Naive thymus-derived CD4-positive, alpha-beta T cell (primary cell): ENCODE measurements at regions not wholly inside any gene's neighbourhood (a gene's known extent, or its start where the extent isn't known, plus 50 kb on each side); places are given as distances from the start of the nearest gene placed in this dataset.

Experiments used
- ATAC-seq: fragments of 150-1000 bp; cut with Tn5 transposase; 2 replicates; pipeline ENCODE4 v1.10.0; 2021; ENCODE audit warnings: mild to moderate bottlenecking, moderate library complexity
- CTCF ChIA-PET: fragments of 350-600 bp; sonication (Branson Sonifier 250); formaldehyde crosslinking; loops from one replicate; lab custom pipeline; 2021; ENCODE audit warnings: antibody characterized with exemption; lab: Charles Lee
- POLR2A ChIA-PET: fragments of 350-600 bp; sonication (Branson Sonifier 250); formaldehyde crosslinking; loops from one replicate; lab custom pipeline; 2021; ENCODE audit warnings: antibody characterized with exemption, inconsistent platforms; lab: Charles Lee
- DNase-seq, 9 donors: peaks; one replicate each; pipeline versions ENCODE4 v3.0.0 to v3.0.0-alpha.2; 2020 to 2022; ENCODE audit warnings: mixed read lengths in 1 of 9
- H3K27ac ChIP-seq: one replicate; pipeline ENCODE4 v1.7.0; 2013; ENCODE audit warnings: mild to moderate bottlenecking, low read depth, low read length, moderate library complexity
- H3K27me3 ChIP-seq, 2 donors: one replicate each; pipeline ENCODE4 v1.7.0; 2013; ENCODE audit warnings: low read length in 2 of 2, mild to moderate bottlenecking in 2 of 2, moderate library complexity in 2 of 2; ENCODE audit not compliant: control insufficient read depth in 2 of 2, insufficient read depth in 2 of 2
- H3K36me3 ChIP-seq, 3 experiments: 1 replicate in 2 of 3; 2 replicates in 1 of 3; pipeline ENCODE4 v1.7.0; 2013; ENCODE audit warnings: low read length in 3 of 3, mild to moderate bottlenecking in 3 of 3, moderate library complexity in 1 of 3; ENCODE audit not compliant: insufficient read depth in 3 of 3, control insufficient read depth in 2 of 3
- H3K4me1 ChIP-seq, 2 donors: one replicate each; pipeline ENCODE4 v1.7.0; 2013; ENCODE audit warnings: low read length in 2 of 2, mild to moderate bottlenecking in 2 of 2, moderate library complexity in 1 of 2; ENCODE audit not compliant: control insufficient read depth in 2 of 2, insufficient read depth in 2 of 2
- H3K4me3 ChIP-seq: 2 replicates; pipeline ENCODE4 v1.7.0; 2013; ENCODE audit warnings: mild to moderate bottlenecking, low read length
- H3K9me3 ChIP-seq, 3 experiments: 1 replicate in 2 of 3; 2 replicates in 1 of 3; pipeline ENCODE4 v1.7.0; 2013; ENCODE audit warnings: low read length in 3 of 3; ENCODE audit not compliant: control insufficient read depth in 2 of 3
- H3K27ac Mint-ChIP-seq, 9 donors: one replicate each; pipeline ENCODE4 v1.8.0; 2020 to 2022; ENCODE audit warnings: mixed read lengths in 9 of 9, mild to moderate bottlenecking in 8 of 9, moderate library complexity in 5 of 9, inconsistent platforms in 2 of 9
- H3K27me3 Mint-ChIP-seq, 5 donors: one replicate each; pipeline ENCODE4 v1.8.0; 2021 to 2022; ENCODE audit warnings: mixed read lengths in 5 of 5, mild to moderate bottlenecking in 1 of 5
- H3K36me3 Mint-ChIP-seq, 5 donors: one replicate each; pipeline ENCODE4 v1.8.0; 2020 to 2022; ENCODE audit warnings: mixed read lengths in 5 of 5, mild to moderate bottlenecking in 3 of 5, inconsistent platforms in 1 of 5
- H3K4me1 Mint-ChIP-seq, 7 donors: one replicate each; pipeline ENCODE4 v1.8.0; 2020 to 2022; ENCODE audit warnings: mixed read lengths in 7 of 7, mild to moderate bottlenecking in 3 of 7, inconsistent platforms in 1 of 7
- H3K4me3 Mint-ChIP-seq, 10 donors: one replicate each; pipeline ENCODE4 v1.8.0; 2020 to 2022; ENCODE audit warnings: mild to moderate bottlenecking in 10 of 10, mixed read lengths in 10 of 10, moderate library complexity in 6 of 10, inconsistent platforms in 2 of 10
- H3K9me3 Mint-ChIP-seq, 11 donors: one replicate each; pipeline ENCODE4 v1.8.0; 2020 to 2022; ENCODE audit warnings: mixed read lengths in 11 of 11, mild to moderate bottlenecking in 4 of 11, inconsistent platforms in 1 of 11, moderate library complexity in 1 of 11
- intact Hi-C, 2 donors: fragments of 100-400 bp; cut with micrococcal nuclease; formaldehyde crosslinking; loops; one replicate each; pipeline ENCODE4 v1.15.1; 2023

GRCh38 chr1:4500441-4500840, 154.0 kb upstream of the AJAP1 start:
- Mint-ChIP-seq H3K27ac (no peak overlapping the region), H3K4me3 (no peak overlapping the region), H3K9me3 (peaks cover 0 to 3% (median 0%) of the 10 kb centered on the region in 11 donors), H3K4me1 (peaks cover 0 to 3% (median 0%) of the 10 kb centered on the region in 7 donors), H3K27me3 (peaks cover 0 to 30% (median 5%) of the 10 kb centered on the region in 5 donors), H3K36me3 (no peaks in the 10 kb centered on the region)
- Histone ChIP-seq H3K9me3 (no peaks in the 10 kb centered on the region), H3K4me1 (no peaks in the 10 kb centered on the region), H3K27ac (no peak overlapping the region), H3K27me3 (no peaks in the 10 kb centered on the region), H3K4me3 (no peak overlapping the region), H3K36me3 (no peaks in the 10 kb centered on the region)
- no peak for ATAC-seq
- CTCF ChIA-PET = no interaction called here
- POLR2A ChIA-PET = no interaction called here
- intact Hi-C loops = no loop called here
- no peak for DNase-seq

GRCh38 chr1:4506591-4506990, 147.8 kb upstream of the AJAP1 start:
- H3K27me3 Mint-ChIP-seq = peaks cover 2 to 64% (median 13%) of the 10 kb centered on the region in 5 donors
- H3K4me1 Mint-ChIP-seq = peaks cover 0 to 3% (median 0%) of the 10 kb centered on the region in 7 donors
- no peak for DNase-seq
- POLR2A ChIA-PET = no interaction called here
- peaks cover 0 to 2% (median 0%) of the 10 kb centered on the region in 11 donors for H3K9me3 Mint-ChIP-seq
- H3K36me3 Mint-ChIP-seq = no peaks in the 10 kb centered on the region
- Histone ChIP-seq H3K27ac (no peak overlapping the region), H3K4me3 (no peak overlapping the region), H3K4me1 (no peaks in the 10 kb centered on the region), H3K36me3 (no peaks in the 10 kb centered on the region), H3K27me3 (no peaks in the 10 kb centered on the region), H3K9me3 (no peaks in the 10 kb centered on the region)
- no peak for ATAC-seq
- intact Hi-C loops = no loop called here
- CTCF ChIA-PET = no interaction called here
- H3K4me3 Mint-ChIP-seq = no peak overlapping the region
- H3K27ac Mint-ChIP-seq = no peak overlapping the region

- intact Hi-C loops = no loop called here
- no peak overlapping the region for H3K27ac Mint-ChIP-seq
- H3K4me3 ChIP-seq = no peak overlapping the region
- H3K4me3 Mint-ChIP-seq = no peak overlapping the region
- H3K36me3 ChIP-seq = no peaks in the 10 kb centered on the region
- peaks cover 2 to 52% (median 13%) of the 10 kb centered on the region in 5 donors for H3K27me3 Mint-ChIP-seq
- H3K27me3 ChIP-seq = no peaks in the 10 kb centered on the region
- DNase-seq = no peak
- H3K27ac ChIP-seq = no peak overlapping the region
- no peaks in the 10 kb centered on the region for H3K9me3 ChIP-seq
- H3K4me1 ChIP-seq = no peaks in the 10 kb centered on the region
- no peaks in the 10 kb centered on the region for H3K4me1 Mint-ChIP-seq
- H3K36me3 Mint-ChIP-seq = no peaks in the 10 kb centered on the region
- ATAC-seq = no peak
- H3K9me3 Mint-ChIP-seq = peaks cover 0 to 2% (median 0%) of the 10 kb centered on the region in 11 donors
- ChIA-PET POLR2A (no interaction called here), CTCF (no interaction called here)
These were observed 145.2 kb upstream of the AJAP1 start for GRCh38 chr1:4509206-4509605.

GRCh38 chr1:4510276-4510691, 144.1 kb upstream of the AJAP1 start:
- Mint-ChIP-seq H3K36me3 (no peaks in the 10 kb centered on the region), H3K4me1 (no peaks in the 10 kb centered on the region), H3K27me3 (peaks cover 2 to 57% (median 17%) of the 10 kb centered on the region in 5 donors), H3K27ac (no peak overlapping the region), H3K4me3 (no peak overlapping the region), H3K9me3 (peaks cover 0 to 5% (median 0%) of the 10 kb centered on the region in 11 donors)
- Histone ChIP-seq H3K4me1 (no peaks in the 10 kb centered on the region), H3K36me3 (no peaks in the 10 kb centered on the region), H3K4me3 (no peak overlapping the region), H3K27ac (no peak overlapping the region), H3K9me3 (no peaks in the 10 kb centered on the region), H3K27me3 (no peaks in the 10 kb centered on the region)
- CTCF ChIA-PET = no interaction called here
- intact Hi-C loops = no loop called here
- no peak for ATAC-seq
- POLR2A ChIA-PET = no interaction called here
- no peak for DNase-seq

GRCh38 chr1:4511374-4511773, 143.0 kb upstream of the AJAP1 start:
- H3K36me3 Mint-ChIP-seq = no peaks in the 10 kb centered on the region
- H3K27ac ChIP-seq = no peak overlapping the region
- peaks cover 2 to 54% (median 17%) of the 10 kb centered on the region in 5 donors for H3K27me3 Mint-ChIP-seq
- H3K27me3 ChIP-seq = no peaks in the 10 kb centered on the region
- H3K9me3 ChIP-seq = no peaks in the 10 kb centered on the region
- no peak overlapping the region for H3K4me3 Mint-ChIP-seq
- POLR2A ChIA-PET = no interaction called here
- DNase-seq = no peak
- H3K4me1 ChIP-seq = no peaks in the 10 kb centered on the region
- peaks cover 0 to 5% (median 0%) of the 10 kb centered on the region in 11 donors for H3K9me3 Mint-ChIP-seq
- ATAC-seq = no peak
- H3K4me3 ChIP-seq = no peak overlapping the region
- CTCF ChIA-PET = no interaction called here
- no peaks in the 10 kb centered on the region for H3K36me3 ChIP-seq
- H3K4me1 Mint-ChIP-seq = no peaks in the 10 kb centered on the region
- H3K27ac Mint-ChIP-seq = no peak overlapping the region
- intact Hi-C loops = no loop called here

- DNase-seq (no peak), ATAC-seq (no peak)
- ChIA-PET CTCF (no interaction called here), POLR2A (no interaction called here)
- Mint-ChIP-seq H3K4me1 (no peaks in the 10 kb centered on the region), H3K9me3 (peaks cover 0 to 5% (median 0%) of the 10 kb centered on the region in 11 donors), H3K4me3 (no peak overlapping the region), H3K36me3 (no peaks in the 10 kb centered on the region), H3K27me3 (peaks cover 2 to 45% (median 17%) of the 10 kb centered on the region in 5 donors), H3K27ac (no peak overlapping the region)
- Histone ChIP-seq H3K4me1 (no peaks in the 10 kb centered on the region), H3K27ac (no peak overlapping the region), H3K9me3 (no peaks in the 10 kb centered on the region), H3K4me3 (no peak overlapping the region), H3K36me3 (no peaks in the 10 kb centered on the region), H3K27me3 (no peaks in the 10 kb centered on the region)
- intact Hi-C loops = no loop called here
These were observed 141.8 kb upstream of the AJAP1 start for GRCh38 chr1:4512636-4513035.

- peaks cover 0 to 5% (median 0%) of the 10 kb centered on the region in 11 donors for H3K9me3 Mint-ChIP-seq
- no peaks in the 10 kb centered on the region for H3K36me3 Mint-ChIP-seq
- no peak overlapping the region for H3K27ac ChIP-seq
- DNase-seq (no peak), ATAC-seq (no peak)
- H3K36me3 ChIP-seq = no peaks in the 10 kb centered on the region
- no peaks in the 10 kb centered on the region for H3K9me3 ChIP-seq
- intact Hi-C loops = no loop called here
- no peak overlapping the region for H3K4me3 Mint-ChIP-seq
- H3K4me1 Mint-ChIP-seq = no peaks in the 10 kb centered on the region
- no peaks in the 10 kb centered on the region for H3K27me3 ChIP-seq
- ChIA-PET CTCF (no interaction called here), POLR2A (no interaction called here)
- H3K27me3 Mint-ChIP-seq = peaks cover 2 to 50% (median 13%) of the 10 kb centered on the region in 5 donors
- no peak overlapping the region for H3K4me3 ChIP-seq
- no peak overlapping the region for H3K27ac Mint-ChIP-seq
- H3K4me1 ChIP-seq = no peaks in the 10 kb centered on the region
These were observed 140.7 kb upstream of the AJAP1 start for GRCh38 chr1:4513685-4514084.
